Activated CD4-positive, alpha-beta T cell treated with anti-CD3 and anti-CD28 coated beads, Interleukin-2, amount 50 U/mL, for 48 hours (primary cell): ENCODE measurements at regions not wholly inside any gene's neighbourhood (a gene's known extent, or its start where the extent isn't known, plus 50 kb on each side); places are given as distances from the start of the nearest gene placed in this dataset.
"Not testable (repeated sequence)": the region's sequence is repeated elsewhere in the genome, so short reads cannot be mapped to it uniquely, and the experiment has no call there.

ENCODE experiments used
- DNase-seq, 2 experiments: peaks; one replicate each; pipeline ENCODE4 v3.0.0-alpha.2; 2020

DNA sequence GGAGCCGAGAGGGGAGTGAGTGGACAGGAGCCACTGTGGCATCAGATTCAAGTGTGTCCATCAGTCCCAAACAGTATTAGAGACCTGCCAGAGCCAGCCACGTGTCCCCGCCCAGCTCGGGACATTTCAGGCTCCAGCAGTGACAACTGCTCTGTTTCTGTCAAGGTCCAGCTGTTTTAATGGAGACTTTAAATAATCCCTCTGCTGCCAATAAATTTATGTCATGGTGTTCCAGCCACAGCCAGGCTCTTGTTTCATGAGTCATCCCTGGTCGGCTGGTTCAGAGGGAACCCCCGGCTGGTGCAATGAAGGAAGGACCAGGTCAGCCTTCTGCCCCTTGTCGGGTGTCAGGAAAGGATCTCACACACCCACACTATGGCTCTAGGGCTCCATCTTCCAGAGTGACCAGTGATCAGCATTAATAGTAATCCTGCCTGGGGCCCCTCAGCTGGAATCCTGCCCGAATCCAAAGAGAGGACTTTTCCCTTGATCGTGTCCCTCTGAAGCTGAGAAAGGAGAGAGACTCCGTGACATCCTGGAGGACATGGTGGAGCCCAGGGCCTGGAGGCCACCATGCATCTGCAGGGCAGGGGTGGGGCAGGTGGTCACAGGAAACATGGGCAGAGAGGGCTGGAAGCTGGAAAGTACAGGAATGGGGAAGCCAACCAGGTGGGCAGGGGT, 197.3 kb downstream of the MATN1 start:
- no peak for DNase-seq

DNA sequence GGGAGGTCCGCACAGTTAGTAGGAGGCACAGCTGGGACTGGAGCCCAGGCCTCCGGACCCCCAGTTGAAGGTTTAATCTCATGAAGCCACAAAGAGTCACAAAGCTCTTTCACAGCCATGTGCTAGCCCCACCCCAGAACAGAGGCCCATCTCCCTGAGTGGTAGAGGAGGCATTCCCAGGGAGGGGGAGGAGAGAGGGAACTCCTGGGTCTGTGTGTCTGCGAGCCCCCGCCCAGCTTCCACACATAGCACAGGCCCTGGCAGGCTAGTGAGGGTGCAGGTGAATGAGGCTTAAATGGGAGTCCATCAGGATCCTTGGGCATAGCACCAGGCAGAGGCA, 197.8 kb downstream of the MATN1 start:
- no peak for DNase-seq

DNA sequence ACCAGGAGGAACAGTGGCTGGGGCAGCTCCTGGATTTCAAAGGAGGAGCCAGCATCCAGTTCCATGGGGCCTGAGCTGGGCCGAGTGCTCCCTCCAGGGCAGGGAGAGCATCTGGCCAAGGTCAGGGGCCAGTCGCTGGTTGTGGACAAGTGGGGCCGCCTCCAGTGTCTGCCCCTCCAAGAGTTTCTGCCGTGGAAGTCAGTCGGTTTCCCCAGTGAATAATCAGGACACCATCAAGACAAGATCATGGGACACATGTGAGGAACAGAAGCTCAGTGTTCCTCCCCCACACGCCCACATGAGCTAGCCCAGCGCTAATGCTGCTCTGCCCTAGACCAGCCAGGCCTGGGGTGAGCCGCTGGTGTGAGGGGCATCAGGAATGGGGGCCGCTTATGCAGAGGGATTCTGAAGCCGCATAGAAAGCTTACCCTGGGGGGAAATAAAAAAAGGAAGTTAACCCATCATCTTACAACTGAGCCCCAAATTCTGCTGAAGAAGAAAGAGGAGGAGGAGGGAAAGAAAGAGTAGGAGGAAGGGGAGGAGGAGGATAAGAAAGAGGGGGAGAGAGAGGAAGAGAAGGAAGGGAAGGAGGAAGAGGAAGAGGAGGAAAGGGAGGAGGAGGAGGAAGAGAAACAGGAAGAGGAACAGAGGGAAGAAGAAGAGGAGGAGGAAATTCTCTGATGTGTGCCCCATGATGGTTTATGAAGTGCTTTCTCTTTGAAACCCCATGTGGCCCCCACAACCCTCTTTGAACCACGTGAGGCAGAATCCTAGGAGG, 198.4 kb downstream of the MATN1 start:
- DNase-seq, result no peak

DNA sequence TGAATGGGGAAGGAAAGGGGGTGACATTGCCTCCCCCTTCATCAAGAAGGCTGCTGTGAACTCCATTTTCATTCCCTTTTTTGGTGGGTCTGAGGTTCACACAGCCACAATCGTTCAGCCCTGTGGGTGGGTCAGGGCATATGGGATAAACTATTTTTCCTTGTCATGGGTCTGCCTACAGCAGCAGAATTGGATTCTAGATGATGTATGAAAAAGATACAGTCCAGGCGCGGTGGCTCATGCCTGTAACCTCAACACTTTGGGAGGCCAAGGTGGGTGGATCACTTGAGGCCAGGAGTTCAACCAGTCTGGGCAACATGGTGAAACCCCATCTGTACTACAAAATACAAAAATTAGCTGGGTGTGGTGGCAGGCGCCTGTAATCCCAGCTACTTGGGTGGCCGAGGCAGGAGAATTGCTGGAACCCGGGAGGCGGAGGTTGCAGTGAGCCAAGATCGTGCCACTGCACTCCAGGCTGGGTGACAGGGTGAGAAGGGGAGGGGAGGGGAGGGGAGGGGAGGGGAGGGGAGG, 199.3 kb downstream of the MATN1 start:
- DNase-seq, result not testable (repeated sequence)

DNA sequence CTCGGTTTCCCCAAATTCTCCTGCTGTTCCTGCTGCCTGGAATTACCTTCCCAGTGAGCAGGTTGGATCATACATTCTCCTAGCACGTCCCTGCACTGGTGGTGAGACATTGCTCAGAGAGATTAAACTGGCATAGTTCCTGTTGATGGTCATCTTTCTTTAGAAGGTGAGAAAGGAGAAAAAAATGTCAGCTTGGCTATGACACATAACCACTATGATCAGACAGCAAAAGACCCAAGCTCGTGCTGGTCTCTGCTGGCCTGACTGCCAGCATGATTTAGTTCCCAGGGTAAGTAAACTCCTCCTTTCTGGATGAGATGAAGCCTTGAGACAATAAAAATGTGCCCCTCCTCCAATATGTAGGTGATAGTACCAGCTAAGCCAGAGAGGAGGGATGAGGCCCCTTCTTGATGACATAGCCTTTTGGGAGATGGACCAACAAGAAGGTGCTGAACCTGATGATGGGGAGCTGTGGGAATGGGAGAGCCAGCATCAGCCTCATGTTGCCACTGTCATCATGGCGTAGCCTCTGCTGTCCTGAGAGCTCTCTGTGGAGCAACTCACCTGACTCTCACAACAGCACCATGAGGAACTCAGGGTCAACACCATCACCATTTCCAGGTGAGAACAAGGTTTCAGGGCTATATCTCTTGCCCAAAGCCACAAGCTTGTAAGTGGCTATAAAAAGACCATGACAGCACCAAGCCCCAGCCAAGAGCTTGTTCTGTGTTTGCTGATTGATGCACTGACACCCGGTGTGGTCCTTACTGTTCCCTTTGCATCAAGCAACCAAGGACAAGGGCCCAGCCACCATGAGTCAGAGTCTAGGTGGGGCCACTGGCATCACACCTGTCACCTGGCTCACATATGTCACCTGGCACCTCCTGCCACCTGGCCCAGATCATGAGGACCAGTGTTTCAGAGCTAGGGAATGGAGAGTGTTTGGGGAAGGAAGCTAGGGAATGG, 200.0 kb downstream of the MATN1 start:
- DNase-seq, result no peak

DNA sequence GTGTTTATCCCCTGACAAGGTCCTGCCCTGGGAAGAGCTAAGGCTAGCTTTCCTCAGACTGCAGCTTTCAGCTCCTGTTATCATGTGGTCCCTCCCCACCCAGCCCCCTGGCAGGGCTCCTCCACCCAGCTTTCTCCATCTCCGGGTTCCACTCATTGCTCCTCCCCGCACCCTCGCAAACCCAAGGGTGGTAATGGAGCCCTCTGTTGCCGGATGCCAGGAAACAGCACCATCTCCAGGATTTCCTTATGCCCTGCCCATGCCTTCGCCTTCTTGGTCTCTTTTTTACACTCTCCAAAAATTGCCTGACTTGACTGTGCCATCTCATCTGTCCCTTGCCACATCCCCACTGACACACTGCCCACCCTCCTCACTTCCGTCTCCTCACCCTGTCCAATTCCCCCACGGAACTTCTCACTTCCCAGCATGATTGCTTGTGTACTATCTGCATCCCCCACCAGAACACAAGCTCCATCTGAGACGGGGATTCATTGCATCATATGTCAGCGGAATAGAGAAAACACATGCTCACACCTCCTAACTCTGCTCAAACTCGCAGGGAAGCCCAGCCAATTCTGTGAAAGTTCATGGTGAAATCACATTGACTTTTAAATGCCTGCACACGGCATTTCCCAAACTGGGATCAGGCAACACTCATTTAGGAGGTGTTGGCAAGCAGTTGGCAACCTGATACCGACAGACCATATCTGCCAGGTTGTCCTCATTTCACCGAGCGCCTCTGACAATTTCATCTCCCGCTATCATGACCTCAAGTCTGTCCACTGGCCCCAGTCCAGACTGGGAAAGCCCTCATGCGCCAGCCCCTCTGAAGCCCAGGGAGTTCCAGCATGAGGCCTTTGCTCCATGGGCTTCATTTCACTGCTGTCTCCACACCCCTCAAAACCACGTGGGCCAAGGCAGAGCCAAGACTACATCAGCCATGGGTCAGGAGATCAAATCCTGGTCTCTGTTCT, 201.1 kb downstream of the MATN1 start:
- no peak for DNase-seq

DNA sequence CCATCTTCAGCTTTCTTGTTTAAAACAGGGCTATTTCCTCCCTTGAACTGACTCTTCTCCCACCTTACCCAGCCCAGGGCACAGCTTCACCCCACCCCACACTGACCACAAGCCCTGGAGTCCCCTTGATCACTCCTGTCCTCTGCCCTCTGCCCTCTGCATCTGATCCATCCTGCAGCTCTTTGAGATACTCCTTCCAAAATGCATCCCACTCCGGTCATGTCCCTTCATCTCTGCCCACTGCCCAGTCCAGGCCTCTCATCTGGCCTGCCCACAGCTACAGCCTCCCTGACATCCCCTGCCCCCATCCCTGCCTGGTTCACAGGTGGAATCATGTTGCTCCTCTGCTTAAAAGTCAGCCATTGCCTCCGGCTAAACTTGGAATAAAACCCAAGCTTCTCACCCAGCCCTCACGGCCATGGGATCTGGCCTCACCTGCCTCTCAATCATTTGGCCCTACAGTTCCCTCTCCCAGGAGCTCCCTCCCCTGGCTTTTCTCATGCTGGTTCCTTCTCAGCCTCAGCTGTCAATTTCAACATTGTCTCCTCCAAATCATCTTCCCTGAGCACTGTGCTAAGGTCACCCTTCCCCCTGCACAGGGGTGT, 202.0 kb downstream of the MATN1 start:
- no peak for DNase-seq

DNA sequence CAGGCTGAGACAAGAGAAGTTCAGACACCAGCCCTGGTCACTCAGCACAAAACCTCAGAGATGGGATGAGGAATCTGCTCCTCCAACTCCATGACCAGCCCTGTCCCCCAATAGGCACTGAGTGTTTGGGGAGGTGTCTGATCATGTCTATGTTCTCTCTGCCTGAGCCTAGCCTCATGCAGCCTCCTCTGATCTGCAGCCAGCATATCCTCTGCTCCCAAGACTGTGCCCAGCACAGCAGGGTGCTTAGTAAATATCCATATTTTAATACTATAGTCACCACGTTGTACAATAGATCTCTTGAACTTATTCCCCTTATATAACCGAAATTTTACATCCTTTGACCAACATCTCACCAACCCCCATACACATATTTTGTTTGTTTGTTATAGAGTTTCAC, 202.9 kb downstream of the MATN1 start:
- DNase-seq, result no peak

DNA sequence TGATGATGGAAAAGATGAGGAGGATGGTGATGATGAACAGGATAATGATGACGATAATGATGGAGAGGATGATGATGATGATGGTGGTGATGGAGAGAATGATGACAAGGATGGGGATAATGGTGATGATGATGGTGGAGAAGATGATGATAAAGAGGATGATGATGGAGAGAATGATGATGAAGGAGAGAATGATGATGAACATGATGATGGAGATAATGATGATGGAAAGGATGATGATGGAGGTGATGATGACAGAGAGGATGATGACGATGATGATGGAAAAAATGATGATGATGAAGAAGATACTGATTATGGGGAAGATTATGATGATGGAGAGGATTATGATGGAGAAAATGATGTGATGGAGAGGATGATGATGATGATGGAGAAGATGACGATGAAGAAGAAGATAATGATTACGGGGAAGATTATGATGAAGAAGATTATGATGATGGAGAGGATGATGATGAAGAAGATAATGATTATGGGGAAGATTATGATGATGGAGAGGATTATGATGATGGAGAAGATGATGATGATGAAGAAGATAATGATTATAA, 204.1 kb downstream of the MATN1 start:
- no peak for DNase-seq

DNA sequence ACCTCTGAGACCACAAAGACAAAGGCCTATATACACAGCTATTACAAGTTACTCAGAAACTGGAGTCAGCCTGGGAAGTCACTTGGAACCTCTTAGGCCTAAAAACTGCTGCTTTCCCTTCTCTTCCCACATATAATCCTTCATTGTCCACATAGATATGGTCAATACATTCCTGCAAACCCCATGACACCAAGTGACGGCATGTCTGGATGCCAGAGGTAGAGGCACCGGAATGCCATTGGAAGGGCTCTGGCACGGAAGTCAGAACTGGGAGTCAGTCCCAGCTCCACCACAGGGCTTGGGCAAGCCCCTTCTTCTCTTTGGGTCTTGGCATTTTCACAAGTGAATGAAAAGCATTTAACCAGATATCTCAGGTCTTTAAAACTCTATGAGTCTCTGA, 204.7 kb downstream of the MATN1 start:
- DNase-seq, result no peak

DNA sequence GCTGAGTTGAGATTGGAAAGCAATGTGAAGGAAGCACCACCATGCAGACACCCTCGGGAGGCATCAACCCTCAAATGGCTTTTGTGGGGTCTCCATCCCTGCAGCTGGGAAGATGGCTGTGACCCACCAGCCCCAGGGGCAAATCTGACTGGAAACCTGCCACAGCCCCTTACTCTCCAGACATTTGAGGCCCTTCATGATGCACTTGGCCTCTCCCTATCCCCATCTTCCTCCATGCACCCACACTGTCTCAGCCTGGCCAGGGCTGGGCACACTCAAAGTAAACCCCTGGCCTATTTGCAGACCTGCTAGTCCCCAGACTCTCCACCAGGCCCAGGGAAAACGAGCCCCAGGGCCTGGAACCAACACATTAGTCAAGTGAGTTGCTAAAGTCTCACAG, 205.2 kb downstream of the MATN1 start:
- DNase-seq, result no peak

DNA sequence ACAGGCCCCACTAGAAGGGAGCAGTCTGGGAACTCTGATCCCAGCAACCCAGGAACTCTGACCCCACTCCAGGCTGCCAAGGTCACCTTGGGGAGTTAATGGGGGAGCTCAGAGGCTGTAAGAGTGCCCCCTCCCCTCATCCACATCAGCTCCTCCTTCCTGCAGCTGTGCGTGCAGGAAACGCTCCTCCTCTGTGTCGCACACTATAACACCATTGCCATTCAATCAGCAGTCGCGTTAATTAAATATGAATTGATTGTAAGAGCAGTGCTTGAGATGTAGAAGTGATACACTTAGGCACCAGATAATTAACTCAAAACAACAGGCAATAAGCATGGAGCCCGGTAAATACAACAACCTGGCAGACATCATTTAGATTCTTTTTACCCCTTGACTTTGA, 205.7 kb downstream of the MATN1 start:
- DNase-seq, result not testable (repeated sequence)

DNA sequence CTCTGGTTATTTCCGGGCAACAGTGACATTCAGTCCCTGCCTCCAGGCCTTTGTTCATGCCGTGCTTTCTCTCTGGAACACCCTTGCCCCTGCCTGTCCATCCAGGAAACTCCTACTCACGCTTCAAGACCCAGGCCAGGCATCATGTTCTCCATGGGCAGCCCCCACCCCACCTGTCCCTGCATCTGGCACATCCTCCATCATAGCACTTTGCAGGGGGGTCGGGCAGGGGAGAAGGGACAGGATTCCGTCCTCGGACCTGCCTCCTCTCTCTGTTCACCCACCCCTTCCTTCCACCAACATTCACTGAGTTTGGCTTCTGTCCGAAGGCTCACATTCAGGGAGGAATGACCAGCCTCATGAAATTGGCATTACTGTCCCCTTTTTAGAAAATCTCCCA, 206.1 kb downstream of the MATN1 start:
- not testable (repeated sequence) for DNase-seq

DNA sequence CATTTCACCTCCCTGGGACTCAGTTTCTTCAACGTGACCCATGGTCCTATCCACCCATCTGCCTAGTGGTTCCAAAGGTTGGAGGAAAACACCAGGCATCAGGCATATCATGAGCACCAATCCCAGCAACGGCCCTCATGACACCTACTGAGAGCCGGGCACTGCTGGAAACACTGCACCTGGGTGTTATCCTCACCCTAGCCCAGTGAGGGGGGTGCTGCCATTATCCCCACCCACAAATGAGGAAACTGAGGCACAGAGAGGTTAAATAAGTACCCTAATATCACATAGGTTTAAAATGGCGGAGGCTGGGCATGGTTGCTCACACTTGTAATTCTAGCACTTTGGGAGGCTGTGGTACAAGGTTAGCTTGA, 206.9 kb downstream of the MATN1 start:
- DNase-seq, result no peak

DNA sequence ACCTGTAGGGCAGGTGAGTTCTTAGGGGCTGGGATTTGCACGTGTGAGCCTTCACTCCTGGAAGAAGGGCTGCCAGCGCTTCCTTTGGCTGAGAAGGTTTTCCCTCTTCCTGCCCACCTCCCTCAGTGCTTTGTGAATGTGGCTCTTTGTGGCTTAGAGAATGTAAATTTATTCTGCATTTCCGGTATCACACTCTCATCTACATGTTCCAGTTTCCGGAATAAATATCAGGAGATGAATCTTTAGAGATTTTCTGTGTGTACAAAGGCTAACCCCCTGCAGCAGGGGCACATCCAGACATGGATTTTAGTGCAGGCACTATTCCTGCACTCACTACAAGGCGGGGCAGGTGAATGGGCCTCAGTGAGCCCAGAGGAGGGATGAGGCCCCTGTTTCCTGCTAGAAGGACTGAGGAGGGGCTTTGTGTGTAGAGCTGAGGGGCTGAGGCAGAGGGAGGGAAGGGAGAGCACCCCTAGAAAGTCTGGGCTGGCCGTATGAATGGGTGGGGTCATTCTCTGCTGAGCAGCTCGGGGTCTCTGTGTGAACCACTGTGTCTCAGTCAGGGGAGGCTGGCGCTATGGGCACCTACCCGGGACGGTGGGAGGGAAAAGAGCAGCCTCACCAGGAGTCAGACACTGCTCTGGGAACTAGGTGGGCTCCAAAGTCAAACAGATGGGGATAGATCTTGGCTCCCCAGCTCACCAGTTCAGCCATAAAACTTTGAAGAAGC, 207.5 kb downstream of the MATN1 start:
- no peak for DNase-seq

DNA sequence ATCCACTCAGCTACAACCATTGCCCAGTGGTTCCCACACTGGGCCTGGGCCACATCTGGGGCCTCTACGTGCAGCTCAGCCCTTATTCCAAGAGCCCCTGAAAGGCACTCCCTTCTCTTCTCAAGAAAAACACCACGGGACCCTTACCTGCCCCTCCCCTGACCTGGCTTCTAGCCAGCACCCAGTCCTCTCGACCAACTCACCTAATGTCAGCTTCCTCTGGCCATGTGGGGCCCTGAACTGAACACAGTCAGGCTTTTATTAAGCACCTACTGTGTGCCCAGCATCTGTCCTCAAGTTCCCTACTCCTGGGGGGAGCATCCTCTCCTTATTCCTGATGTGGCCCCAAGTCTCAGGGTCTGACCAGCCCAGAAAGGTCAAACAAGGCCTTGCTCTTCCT, 208.4 kb downstream of the MATN1 start:
- DNase-seq, result no peak

DNA sequence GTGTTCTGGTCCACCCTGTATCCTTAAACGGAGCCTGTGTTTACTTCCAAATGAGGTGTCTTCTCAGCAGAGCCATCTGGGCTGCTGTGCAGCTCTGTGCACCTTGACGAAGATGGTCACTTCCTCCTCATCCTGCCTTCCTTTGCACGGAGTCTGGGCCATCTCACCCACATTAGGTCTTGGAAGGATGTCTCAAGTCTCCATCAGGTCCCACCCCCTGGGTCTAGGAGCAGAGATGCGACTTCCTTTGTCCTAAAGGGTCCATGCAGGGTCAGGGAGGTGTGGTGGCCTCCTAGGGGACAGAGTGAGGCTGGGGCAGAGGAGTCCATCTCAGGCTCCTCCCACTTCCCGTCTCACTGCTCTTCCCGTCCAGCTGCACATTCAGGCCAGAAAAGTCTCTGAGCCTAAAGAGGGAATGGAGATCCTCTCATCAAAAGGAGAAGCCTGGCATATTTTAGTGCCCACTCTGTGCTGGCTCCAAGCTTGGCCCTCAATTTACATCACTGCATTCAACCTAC, 209.2 kb downstream of the MATN1 start:
- DNase-seq, result no peak

DNA sequence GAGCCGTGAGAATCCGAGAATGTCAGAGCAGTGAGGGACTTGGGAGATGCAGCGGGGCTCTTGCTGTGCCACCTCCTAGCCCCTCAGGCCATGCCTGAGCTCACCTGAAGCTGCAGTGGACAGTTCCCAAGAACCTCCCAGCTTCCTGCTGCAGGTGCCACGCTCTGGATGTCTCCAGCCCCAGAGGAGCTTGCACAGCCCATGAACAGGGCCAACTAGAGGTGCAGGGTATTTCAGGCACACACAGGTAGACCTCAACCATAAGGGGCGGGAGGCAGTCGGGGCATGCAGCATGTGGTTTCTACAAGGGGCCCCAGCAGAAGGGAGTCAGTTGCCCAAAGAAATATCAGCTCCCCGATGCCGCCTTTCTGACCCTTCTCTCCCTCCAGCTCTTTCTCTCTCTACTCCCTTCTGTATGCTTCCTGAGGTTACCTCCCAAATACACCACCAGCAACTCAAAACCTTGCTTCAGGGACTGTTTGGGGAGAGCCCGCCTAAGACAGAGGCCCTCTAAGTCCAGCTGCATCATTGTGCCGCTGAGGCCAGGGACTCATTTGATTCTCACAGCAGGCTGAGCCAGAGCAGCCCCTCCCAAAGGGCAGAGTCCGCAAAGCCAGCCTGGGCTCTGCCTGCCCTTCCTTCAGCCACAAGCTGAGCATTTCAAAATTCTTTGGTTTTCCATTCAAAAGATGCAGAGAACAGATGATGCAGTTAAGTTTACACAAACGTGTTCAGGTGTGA, 209.8 kb downstream of the MATN1 start:
- no peak for DNase-seq

DNA sequence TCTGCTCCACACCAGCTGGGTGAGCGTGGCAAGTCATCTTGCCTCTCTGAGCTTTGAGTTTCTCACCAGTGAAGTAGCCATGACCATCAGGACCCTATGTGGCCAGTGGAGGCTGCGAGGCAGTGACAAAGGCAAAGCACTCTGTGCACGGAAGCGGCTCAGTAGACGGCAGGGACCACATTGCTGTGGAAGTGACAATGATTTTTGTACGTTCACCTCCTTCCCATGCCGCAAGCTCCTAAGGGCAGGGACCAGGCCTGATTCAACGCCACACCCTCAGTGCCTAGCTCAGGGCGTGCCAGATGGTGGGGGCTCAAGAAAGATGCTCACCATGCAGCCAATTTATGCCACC, 210.5 kb downstream of the MATN1 start:
- DNase-seq, result no peak
